ENCODE measurements at regions not wholly inside any gene's neighbourhood (a gene's known extent, or its start where the extent isn't known, plus 50 kb on each side); places are given as distances from the start of the nearest gene placed in this dataset.
A peak's percentile ranks its signal among the peaks of the same experiment; 100 is the strongest.

- TF ChIP-seq PLSCR1 (CRISPR knock-in tag; IDR thresholded peaks at IDR 0.05; ENCODE audit: borderline replicate concordance) (no peak), TEF (CRISPR knock-in tag; IDR thresholded peaks at IDR 0.05) (no peak), MLX (CRISPR knock-in tag; IDR thresholded peaks at IDR 0.05) (peak; percentile 61), ZNF546 (CRISPR knock-in tag; conservative IDR thresholded peaks at IDR 0.05) (no peak), HOXA3 (CRISPR knock-in tag; IDR thresholded peaks at IDR 0.05) (peak; percentile 61; the same call in 1 of the 2 replicates), HNRNPL (IDR thresholded peaks at IDR 0.05; ENCODE audit: low read depth, low read length) (no peak), EZH2 (conservative IDR thresholded peaks at IDR 0.05; ENCODE audit: low read depth, low read length) (no peak), ZNF678 (CRISPR knock-in tag; IDR thresholded peaks at IDR 0.05) (no peak), ZNF501 (CRISPR knock-in tag; IDR thresholded peaks at IDR 0.05) (no peak), ZBTB7A (CRISPR knock-in tag; IDR thresholded peaks at IDR 0.05) (no peak), RBM22 (optimal IDR thresholded peaks at IDR 0.05; ENCODE audit: low read length) (no peak), LBX2 (CRISPR knock-in tag; IDR thresholded peaks at IDR 0.05; ENCODE audit: borderline replicate concordance) (no peak), FOXK2 (IDR thresholded peaks at IDR 0.05) (peak; percentile 81), SATB2 (CRISPR knock-in tag; IDR thresholded peaks at IDR 0.05) (no peak), KDM2A (CRISPR knock-in tag; IDR thresholded peaks at IDR 0.05; ENCODE audit: borderline replicate concordance, low read depth) (no peak), ZNF34 (CRISPR knock-in tag; IDR thresholded peaks at IDR 0.05; ENCODE audit: borderline replicate concordance) (no peak), EED (CRISPR knock-in tag; IDR thresholded peaks at IDR 0.05) (no peak), GABPB1 (CRISPR knock-in tag; IDR thresholded peaks at IDR 0.05) (no peak; the same call in 1 of the 2 replicates), ZBTB34 (CRISPR knock-in tag; IDR thresholded peaks at IDR 0.05) (peak; percentile 66; the same call in 1 of the 2 replicates), BCL6 (CRISPR knock-in tag; IDR thresholded peaks at IDR 0.05) (peak; percentile 82), KLF9 (CRISPR knock-in tag; IDR thresholded peaks at IDR 0.05; ENCODE audit: low read depth) (no peak), MBNL3 (CRISPR knock-in tag; conservative IDR thresholded peaks at IDR 0.05) (no peak), SRSF4 (IDR thresholded peaks at IDR 0.05; ENCODE audit: low read depth, low read length, poor library complexity, severe bottlenecking) (no peak), TRIM22 (IDR thresholded peaks at IDR 0.05) (no peak), GZF1 (CRISPR knock-in tag; IDR thresholded peaks at IDR 0.05) (no peak), ZNF276 (CRISPR knock-in tag; IDR thresholded peaks at IDR 0.05; ENCODE audit: low read depth) (no peak)
Measured at GRCh38 chr1:99589186-99589636, 56.7 kb upstream of the PALMD start (continued).
